GM12864 (cell line): ENCODE measurements at regions not wholly inside any gene's neighbourhood (a gene's known extent, or its start where the extent isn't known, plus 50 kb on each side); places are given as distances from the start of the nearest gene placed in this dataset.

Experiments
- DNase-seq: peaks from one replicate; pipeline ENCODE4 v3.0.0-alpha.2; 2011; ENCODE audit warnings: low read depth
- H3K4me3 ChIP-seq: 2 replicates; pipeline ENCODE4 v1.5.1; 2011; ENCODE audit warnings: mild to moderate bottlenecking, low read depth, low read length, control low read depth
- CTCF ChIP-seq: IDR thresholded peaks from 2 replicates; pipeline ENCODE4 v1.5.1; 2011; ENCODE audit warnings: low read depth, mild to moderate bottlenecking, moderate library complexity, low read length, control low read depth, inconsistent platforms; ENCODE audit errors: missing control alignments

- TF ChIP-seq CTCF: no peak
Observed at GRCh38 chr4:85221606-85222005, 253.3 kb upstream of the ARHGAP24 start.

GRCh38 chr4:85222561-85222960 lies 252.4 kb upstream of the ARHGAP24 start:
- TF ChIP-seq CTCF: no peak
- no peak for DNase-seq
- no peak overlapping the region for H3K4me3 ChIP-seq

More at GRCh38 chr4:85221606-85222005, 253.3 kb upstream of the ARHGAP24 start:
- no peak overlapping the region for H3K4me3 ChIP-seq
- no peak for DNase-seq

- DNase-seq: no peak
- H3K4me3 ChIP-seq: no peak overlapping the region
- TF ChIP-seq CTCF: peak; percentile 59
Observed at GRCh38 chr4:85228264-85228663, 246.7 kb upstream of the ARHGAP24 start.

GRCh38 chr4:85233516-85233915 lies 241.4 kb upstream of the ARHGAP24 start:
- DNase-seq: no peak
- no peak for TF ChIP-seq CTCF
- no peak overlapping the region for H3K4me3 ChIP-seq

GRCh38 chr4:85243857-85244256 lies 231.1 kb upstream of the ARHGAP24 start:
- no peak for TF ChIP-seq CTCF
- H3K4me3 ChIP-seq: no peak overlapping the region
- no peak for DNase-seq

GRCh38 chr4:85244638-85245037 lies 230.3 kb upstream of the ARHGAP24 start:
- TF ChIP-seq CTCF: no peak
- H3K4me3 ChIP-seq: no peak overlapping the region
- no peak for DNase-seq

- H3K4me3 ChIP-seq: no peak overlapping the region
- DNase-seq: no peak
- TF ChIP-seq CTCF: no peak
Observed at GRCh38 chr4:85246055-85246454, 228.9 kb upstream of the ARHGAP24 start.
